GM12891 (cell line): ENCODE measurements at regions not wholly inside any gene's neighbourhood (a gene's known extent, or its start where the extent isn't known, plus 50 kb on each side); places are given as distances from the start of the nearest gene placed in this dataset.

Experiments
- POLR2A ChIP-seq: IDR thresholded peaks from 2 replicates; pipeline ENCODE4 v1.6.1; 2011; ENCODE audit warnings: low read depth, low read length, control low read depth
- POLR2AphosphoS5 ChIP-seq: IDR thresholded peaks from 2 replicates; pipeline ENCODE4 v1.6.1; 2011; ENCODE audit warnings: low read depth, low read length, control low read depth
- POU2F2 ChIP-seq: IDR thresholded peaks from 2 replicates; pipeline ENCODE4 v1.6.1; 2011; ENCODE audit warnings: low read depth, mild to moderate bottlenecking, control low read depth, low read length, moderate library complexity
- SPI1 ChIP-seq: IDR thresholded peaks from 2 replicates; pipeline ENCODE4 v1.6.1; 2011; ENCODE audit warnings: low read depth, low read length, control low read depth
- TAF1 ChIP-seq: IDR thresholded peaks from 2 replicates; pipeline ENCODE4 v1.6.1; 2011; ENCODE audit warnings: low read depth, low read length, control low read depth

- no peak for TF ChIP-seq POLR2A
- no peak for TF ChIP-seq TAF1
- no peak for TF ChIP-seq POLR2AphosphoS5
- no peak for TF ChIP-seq SPI1
- no peak for TF ChIP-seq POU2F2
Observed at GRCh38 chr10:57992321-57993077, 275.2 kb downstream of the IPMK start.
